Esophagus squamous epithelium (tissue), 4 donors: ENCODE measurements at regions not wholly inside any gene's neighbourhood (a gene's known extent, or its start where the extent isn't known, plus 50 kb on each side); places are given as distances from the start of the nearest gene placed in this dataset.

ENCODE experiments used
- CTCF ChIP-seq, 6 experiments: fragments of 450-650 bp in 4 of 6; fragments of 200-600 bp in 2 of 6; sonication (generic) in 2 of 6; IDR thresholded peaks; one replicate each; pipeline ENCODE4 v1.5.1; 2016 to 2019; ENCODE audit warnings: antibody characterized with exemption in 6 of 6, mild to moderate bottlenecking in 4 of 6, moderate library complexity in 4 of 6
- POLR2A ChIP-seq, 4 donors: fragments of 450-650 bp; IDR thresholded peaks; one replicate each; pipeline ENCODE4 v1.6.1; 2017; ENCODE audit warnings: antibody characterized with exemption in 4 of 4, mild to moderate bottlenecking in 4 of 4, moderate library complexity in 3 of 4

GRCh38 chr5:38670878-38671277, 114.4 kb upstream of the LIFR start:
- TF ChIP-seq CTCF (IDR thresholded peaks at IDR 0.05): no peak
- no peak for TF ChIP-seq POLR2A (IDR thresholded peaks at IDR 0.05)
